ENCODE measurements at regions not wholly inside any gene's neighbourhood (a gene's known extent, or its start where the extent isn't known, plus 50 kb on each side); places are given as distances from the start of the nearest gene placed in this dataset.

DNA sequence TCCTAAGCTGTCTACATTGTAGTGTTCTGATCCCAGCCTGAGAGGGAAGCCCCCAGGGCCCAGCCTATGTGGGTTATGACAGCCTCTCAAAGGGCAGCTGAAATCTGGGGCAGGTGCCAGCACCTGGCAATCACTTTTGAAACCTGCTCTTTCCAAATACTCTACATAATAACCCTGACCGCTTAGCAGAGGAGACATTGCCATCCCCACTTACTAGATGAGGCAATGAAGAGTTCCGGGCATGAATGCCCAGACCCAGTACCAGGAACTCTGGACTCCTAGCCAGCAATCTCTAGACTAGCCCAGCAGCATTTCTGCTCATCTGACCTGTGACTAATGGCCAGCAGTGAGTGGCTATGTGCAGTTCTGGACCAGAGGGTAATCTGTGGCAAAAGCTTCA, 412.4 kb upstream of the CADM1 start:
- TF ChIP-seq POLR2A (IDR thresholded peaks at IDR 0.05; ENCODE audit: low read length), result no peak
- TF ChIP-seq GATA1 (IDR thresholded peaks at IDR 0.05; ENCODE audit: low read depth, low read length), result no peak

All from erythroblast (primary cell).